ENCODE measurements at regions not wholly inside any gene's neighbourhood (a gene's known extent, or its start where the extent isn't known, plus 50 kb on each side); places are given as distances from the start of the nearest gene placed in this dataset.

- TF ChIP-seq ZNF451 (CRISPR knock-in tag; IDR thresholded peaks at IDR 0.05): no peak
- no peak for TF ChIP-seq IKZF5 (CRISPR knock-in tag; IDR thresholded peaks at IDR 0.05)
- TF ChIP-seq ETV6 (CRISPR knock-in tag; conservative IDR thresholded peaks at IDR 0.05): no peak
- no peak for TF ChIP-seq SNAPC2 (CRISPR knock-in tag; IDR thresholded peaks at IDR 0.05)
These were observed 893.8 kb downstream of the QKI start (continued) for GRCh38 chr6:164308339-164308738.

- in situ Hi-C loops (cut with HindIII; ENCODE audit: extremely low pct_ligation_motif_present, low pct_unique_long_range_greater_than_20kb) (no loop called here), intact Hi-C loops (cut with micrococcal nuclease; ENCODE audit: unreplicated experiment) (no loop called here)
- Histone ChIP-seq H3K9me3 (ENCODE audit: low read length) (peaks cover 94% of the 10 kb centered on the region), H3K79me2 (ENCODE audit: insufficient read depth, low read length) (no peaks in the 10 kb centered on the region), H3K36me3 (replicated peaks in 1 of 2; ENCODE audit: control insufficient read depth in 1 of 2, insufficient read depth in 2 of 2, low read length in 2 of 2) (no peaks in the 10 kb centered on the region), H3K4me3 (replicated peaks in 1 of 3; ENCODE audit: insufficient read depth in 1 of 3, low read depth in 2 of 3, low read length in 3 of 3) (no peak overlapping the region), H4K20me1 (ENCODE audit: insufficient read depth, low read length) (no peaks in the 10 kb centered on the region), H2AFZ (ENCODE audit: low read length) (no peak overlapping the region), H3K9ac (ENCODE audit: insufficient read depth, low read depth, low read length) (no peak overlapping the region), H3K27ac (ENCODE audit: extremely low read length, insufficient read depth, low read length) (no peak overlapping the region), H3K4me1 (ENCODE audit: insufficient read depth, low read length) (no peaks in the 10 kb centered on the region), H3K4me2 (ENCODE audit: low read depth, low read length) (no peak overlapping the region), H3K27me3 (ENCODE audit: control insufficient read depth in 1 of 2, insufficient read depth in 2 of 2, low read length in 2 of 2) (no peaks in the 10 kb centered on the region)
- ATAC-seq (no peak), FAIRE-seq (no peak), DNase-seq (ENCODE audit: low spot score) (no peak)
- no TSS peak for BruUV-seq (replicated peaks)
- CTCF ChIA-PET (ENCODE audit: low intra/inter-chr PET ratio, low total read pairs): no interaction called here
- POLR2A ChIA-PET: no interaction called here
- TF ChIP-seq THRA (CRISPR knock-in tag; IDR thresholded peaks at IDR 0.05; ENCODE audit: borderline replicate concordance) (no peak), ZBTB37 (CRISPR knock-in tag; IDR thresholded peaks at IDR 0.05) (no peak), SYNCRIP (IDR thresholded peaks at IDR 0.05; ENCODE audit: insufficient read depth, low read depth, low read length) (no peak), LCORL (IDR thresholded peaks at IDR 0.05) (no peak), LCORL (CRISPR knock-in tag; IDR thresholded peaks at IDR 0.05) (no peak), TARDBP (CRISPR knock-in tag; IDR thresholded peaks at IDR 0.05) (no peak), HBP1 (CRISPR knock-in tag; IDR thresholded peaks at IDR 0.05; ENCODE audit: low read depth) (no peak), ZSCAN25 (CRISPR knock-in tag; IDR thresholded peaks at IDR 0.05) (no peak), ZNF326 (CRISPR knock-in tag; IDR thresholded peaks at IDR 0.05; ENCODE audit: borderline replicate concordance) (no peak)
- WGBS (ENCODE audit: low lambda C conversion rate): 5% methylated on average over 5 of the region's 5 CpGs
These were observed 888.8 kb downstream of the QKI start for GRCh38 chr6:164303102-164303964.

Measured in HepG2 (cell line).